K562 (cell line): ENCODE measurements at regions not wholly inside any gene's neighbourhood (a gene's known extent, or its start where the extent isn't known, plus 50 kb on each side); places are given as distances from the start of the nearest gene placed in this dataset.
A peak's percentile ranks its signal among the peaks of the same experiment; 100 is the strongest.

ENCODE experiments used
- CTBP1 ChIP-seq: fragments of 450-650 bp; IDR thresholded peaks from 2 replicates; pipeline ENCODE4 v1.6.1; 2016; ENCODE audit warnings: borderline replicate concordance
- CXXC5 ChIP-seq: fragments of 250-450 bp; sonication (Bioruptor Pico); IDR thresholded peaks from 2 replicates; pipeline ENCODE4 v1.8.0; 2022; ENCODE audit warnings: inconsistent platforms, mild to moderate bottlenecking, moderate library complexity
- EGR1 ChIP-seq: fragments of 450-650 bp; conservative IDR thresholded peaks from 2 replicates; pipeline ENCODE4 v1.6.1; 2017; ENCODE audit warnings: mild to moderate bottlenecking
- ETV1 ChIP-seq: fragments of 450-650 bp; conservative IDR thresholded peaks from 2 replicates; pipeline ENCODE4 v1.6.1; 2016; ENCODE audit warnings: missing genetic modification characterization, control low read depth, low read depth, missing compliant biosample characterization
- FOSL1 ChIP-seq: fragments of 200-800 bp; sonication (Bioruptor generic); conservative IDR thresholded peaks from 2 replicates; pipeline ENCODE4 v1.6.1; 2016; ENCODE audit warnings: missing genetic modification characterization, missing compliant biosample characterization
- FOXJ2 ChIP-seq: fragments of 200-800 bp; sonication (Bioruptor generic); IDR thresholded peaks from 2 replicates; pipeline ENCODE4 v1.6.1; 2016; ENCODE audit warnings: missing genetic modification characterization, missing compliant biosample characterization
- IRF2 ChIP-seq: sonication (generic); formaldehyde crosslinking; IDR thresholded peaks from 2 replicates; pipeline ENCODE4 v1.8.1; 2022; ENCODE audit warnings: mild to moderate bottlenecking, missing genetic modification reagents
- LARP7 ChIP-seq: fragments of 450-650 bp; IDR thresholded peaks from 2 replicates; pipeline ENCODE4 v1.6.1; 2016
- LCOR ChIP-seq: sonication (generic); formaldehyde crosslinking; IDR thresholded peaks from 2 replicates; pipeline ENCODE4 v1.8.0; 2022; ENCODE audit warnings: mild to moderate bottlenecking, missing genetic modification reagents
- MEF2D ChIP-seq: conservative IDR thresholded peaks from 2 replicates; pipeline ENCODE4 v1.6.1; 2016; ENCODE audit warnings: low read depth, missing genetic modification characterization, missing compliant biosample characterization
- MTA1 ChIP-seq: fragments of 450-650 bp; IDR thresholded peaks from 2 replicates; pipeline ENCODE4 v1.6.1; 2017; ENCODE audit warnings: borderline replicate concordance
- MYNN ChIP-seq, 2 experiments: sonication (generic); formaldehyde crosslinking in 1 of 2; IDR thresholded peaks; 2 replicates each; pipeline versions ENCODE4 v1.5.0 to v1.6.1; 2016 to 2020; ENCODE audit warnings: antibody characterized with exemption in 1 of 2, missing genetic modification reagents in 1 of 2
- SIRT6 ChIP-seq: IDR thresholded peaks from one replicate; pipeline ENCODE4 v1.6.1; 2012; ENCODE audit warnings: low read depth, mild to moderate bottlenecking, control low read depth, inconsistent platforms, low read length, moderate library complexity
- SMARCA4 ChIP-seq: fragments of 450-650 bp; IDR thresholded peaks from 2 replicates; pipeline ENCODE4 v1.6.1; 2016
- SNIP1 ChIP-seq: fragments of 450-650 bp; IDR thresholded peaks from 2 replicates; pipeline ENCODE4 v1.7.1; 2017; ENCODE audit warnings: low read depth, mild to moderate bottlenecking
- TAF1 ChIP-seq: IDR thresholded peaks from 2 replicates; pipeline ENCODE4 v1.6.1; 2011; ENCODE audit warnings: mild to moderate bottlenecking, low read length, moderate library complexity; ENCODE audit not compliant: insufficient read depth, control insufficient read depth, severe bottlenecking; ENCODE audit errors: extremely low read depth
- ZNF146 ChIP-seq: IDR thresholded peaks from one replicate; pipeline ENCODE4 v1.6.1; 2018; ENCODE audit warnings: missing compliant biosample characterization; ENCODE audit not compliant: unreplicated experiment
- ZNF175 ChIP-seq: fragments of 200-800 bp; sonication (Bioruptor generic); IDR thresholded peaks from 2 replicates; pipeline ENCODE4 v1.6.1; 2016; ENCODE audit warnings: low read depth, mild to moderate bottlenecking, missing genetic modification characterization, missing compliant biosample characterization
- ZNF212 ChIP-seq: fragments of 450-650 bp; formaldehyde crosslinking; IDR thresholded peaks from 2 replicates; pipeline ENCODE4 v1.4.0; 2020; ENCODE audit warnings: mild to moderate bottlenecking
- ZNF449 ChIP-seq: fragments of 250-450 bp; sonication (Bioruptor Pico); IDR thresholded peaks from 2 replicates; pipeline ENCODE4 v1.8.0; 2022; ENCODE audit warnings: moderate library complexity, mild to moderate bottlenecking, inconsistent platforms
- ZNF507 ChIP-seq: conservative IDR thresholded peaks from 2 replicates; pipeline ENCODE4 v1.6.1; 2017; ENCODE audit warnings: missing genetic modification characterization, missing compliant biosample characterization
- ZNF586 ChIP-seq: fragments of 450-650 bp; formaldehyde crosslinking; conservative IDR thresholded peaks from 2 replicates; pipeline ENCODE4 v1.4.0; 2020; ENCODE audit warnings: mild to moderate bottlenecking, moderate library complexity
- TF ChIP-seq, protein P1 (sequence below): sonication (generic); formaldehyde crosslinking; IDR thresholded peaks from 2 replicates; pipeline ENCODE4 v1.8.1; 2023; ENCODE audit warnings: mild to moderate bottlenecking, missing genetic modification reagents
- TF ChIP-seq, protein P2 (sequence below): sonication (generic); formaldehyde crosslinking; IDR thresholded peaks from 2 replicates; pipeline ENCODE4 v1.8.1; 2023; ENCODE audit warnings: mild to moderate bottlenecking, missing genetic modification reagents

DNA sequence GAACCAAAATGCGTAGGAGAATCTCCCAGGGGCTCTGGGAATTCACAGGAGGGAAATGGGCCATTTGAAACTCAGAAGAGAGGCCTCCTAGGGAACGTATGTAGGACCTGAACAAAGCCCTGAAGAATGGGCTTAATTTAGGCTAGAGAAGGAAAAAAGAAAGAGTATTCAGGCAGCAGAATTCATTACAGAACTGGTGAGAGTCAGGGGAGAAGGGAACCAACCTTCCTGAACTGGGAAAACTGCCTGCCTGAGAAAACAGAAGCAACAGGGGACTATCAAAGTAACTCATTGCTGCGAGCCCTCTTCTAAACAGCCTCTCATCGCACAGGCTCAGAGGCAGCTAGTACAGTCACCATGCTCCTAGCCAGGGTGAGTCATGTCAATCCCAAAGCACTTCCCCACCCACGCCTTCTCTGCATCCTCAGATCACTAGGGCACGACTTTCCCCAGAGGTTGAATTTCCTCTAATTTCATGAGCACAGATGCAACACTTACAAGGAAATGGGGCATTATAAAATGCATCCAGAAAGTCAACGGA is 98.1 kb downstream of the ADSS2 start (continued):
- peak; percentile 9; the same call in 1 of the 2 replicates for TF ChIP-seq MTA1
- peak; percentile 86 for TF ChIP-seq CTBP1
- 0 out of 2 replicates have a peak, but pooled peaks have one; percentile 36 for TF ChIP-seq FOXJ2 (tag)
- TF ChIP-seq SIRT6: no peak
- TF ChIP-seq ETV1 (tag): peak; percentile 11; the same call in 1 of the 2 replicates
- no peak for TF ChIP-seq LARP7
- TF ChIP-seq ZNF507: no peak
- TF ChIP-seq, protein P1, sequence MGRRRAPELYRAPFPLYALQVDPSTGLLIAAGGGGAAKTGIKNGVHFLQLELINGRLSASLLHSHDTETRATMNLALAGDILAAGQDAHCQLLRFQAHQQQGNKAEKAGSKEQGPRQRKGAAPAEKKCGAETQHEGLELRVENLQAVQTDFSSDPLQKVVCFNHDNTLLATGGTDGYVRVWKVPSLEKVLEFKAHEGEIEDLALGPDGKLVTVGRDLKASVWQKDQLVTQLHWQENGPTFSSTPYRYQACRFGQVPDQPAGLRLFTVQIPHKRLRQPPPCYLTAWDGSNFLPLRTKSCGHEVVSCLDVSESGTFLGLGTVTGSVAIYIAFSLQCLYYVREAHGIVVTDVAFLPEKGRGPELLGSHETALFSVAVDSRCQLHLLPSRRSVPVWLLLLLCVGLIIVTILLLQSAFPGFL (CRISPR knock-in tag): no peak
- peak; percentile 93 for TF ChIP-seq SMARCA4
- TF ChIP-seq IRF2 (CRISPR knock-in tag): no peak
- no peak for TF ChIP-seq ZNF146 (CRISPR knock-in tag)
- TF ChIP-seq ZNF449 (CRISPR knock-in tag): no peak
- TF ChIP-seq SNIP1: no peak
- peak; percentile 73 for TF ChIP-seq ZNF175 (CRISPR knock-in tag)
- no peak for TF ChIP-seq LCOR (CRISPR knock-in tag)
- TF ChIP-seq ZNF212 (CRISPR knock-in tag): no peak
- TF ChIP-seq ZNF586 (CRISPR knock-in tag): no peak
- 0 out of 2 replicates have a peak, but pooled peaks have one; percentile 35 for TF ChIP-seq MYNN (IDR thresholded peaks at IDR 0.05)
- TF ChIP-seq MYNN (CRISPR knock-in tag; IDR thresholded peaks at IDR 0.05): no peak
- TF ChIP-seq MEF2D: 0 out of 2 replicates have a peak, but pooled peaks have one; percentile 42
- peak; percentile 37 for TF ChIP-seq TAF1
- peak; percentile 99 for TF ChIP-seq EGR1
- TF ChIP-seq CXXC5: peak; percentile 42; the same call in 1 of the 2 replicates
- TF ChIP-seq FOSL1 (tag): peak; percentile 98
- TF ChIP-seq, protein P2, sequence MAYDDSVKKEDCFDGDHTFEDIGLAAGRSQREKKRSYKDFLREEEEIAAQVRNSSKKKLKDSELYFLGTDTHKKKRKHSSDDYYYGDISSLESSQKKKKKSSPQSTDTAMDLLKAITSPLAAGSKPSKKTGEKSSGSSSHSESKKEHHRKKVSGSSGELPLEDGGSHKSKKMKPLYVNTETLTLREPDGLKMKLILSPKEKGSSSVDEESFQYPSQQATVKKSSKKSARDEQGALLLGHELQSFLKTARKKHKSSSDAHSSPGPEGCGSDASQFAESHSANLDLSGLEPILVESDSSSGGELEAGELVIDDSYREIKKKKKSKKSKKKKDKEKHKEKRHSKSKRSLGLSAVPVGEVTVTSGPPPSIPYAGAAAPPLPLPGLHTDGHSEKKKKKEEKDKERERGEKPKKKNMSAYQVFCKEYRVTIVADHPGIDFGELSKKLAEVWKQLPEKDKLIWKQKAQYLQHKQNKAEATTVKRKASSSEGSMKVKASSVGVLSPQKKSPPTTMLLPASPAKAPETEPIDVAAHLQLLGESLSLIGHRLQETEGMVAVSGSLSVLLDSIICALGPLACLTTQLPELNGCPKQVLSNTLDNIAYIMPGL (CRISPR knock-in tag): no peak
